ENCODE measurements at regions not wholly inside any gene's neighbourhood (a gene's known extent, or its start where the extent isn't known, plus 50 kb on each side); places are given as distances from the start of the nearest gene placed in this dataset.

DNA sequence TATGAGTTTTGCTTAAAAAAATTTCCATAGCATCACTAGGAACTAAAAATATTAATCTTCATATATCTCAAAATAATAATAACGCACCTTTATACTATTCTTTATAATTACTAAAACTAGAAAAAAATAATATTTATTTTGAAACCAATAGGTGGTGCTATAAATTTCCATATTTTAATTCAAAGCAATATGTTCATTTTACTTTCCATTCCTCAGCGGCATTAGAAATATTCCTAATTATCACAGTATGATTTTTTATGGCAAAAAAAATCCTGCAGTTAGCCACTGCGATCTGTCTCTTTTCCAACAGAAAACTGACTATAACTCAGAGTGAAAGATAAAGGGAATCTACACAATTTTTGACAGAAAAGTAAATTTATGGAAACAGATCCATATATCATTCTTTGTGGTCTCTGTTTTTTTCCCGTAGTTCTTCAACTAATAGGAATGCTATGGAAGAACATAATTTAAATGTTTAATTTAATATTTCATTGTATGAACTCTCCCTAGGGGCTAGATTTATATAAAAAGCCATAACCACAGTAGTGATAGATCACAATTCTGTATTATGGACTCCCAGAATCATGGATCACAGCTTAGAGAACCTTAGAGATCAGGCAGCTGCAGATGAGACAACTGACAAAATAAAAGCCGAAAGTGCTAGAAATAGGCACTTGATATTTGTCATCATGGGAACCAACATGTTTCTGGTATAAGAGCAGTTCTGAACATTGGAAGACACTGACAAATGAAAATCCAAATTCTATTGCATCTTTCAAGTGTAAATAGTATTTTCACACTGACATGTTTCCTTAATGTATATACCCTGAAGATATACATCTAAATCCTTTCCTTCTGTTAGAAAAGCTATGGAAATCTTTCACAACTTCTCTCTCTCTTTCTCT, 167.7 kb upstream of the MPDZ start:
- no peak overlapping the region for H2BK20ac ChIP-seq (ENCODE audit: low read depth, low read length, poor library complexity, severe bottlenecking)
- no peak overlapping the region for H3K23ac ChIP-seq (ENCODE audit: insufficient read length, low read depth, low read length)
- peaks cover 2% of the 10 kb centered on the region; the same call in 1 of the 2 replicates for H3K4me1 ChIP-seq (ENCODE audit: insufficient read depth, low read length)
- no peak overlapping the region for H2AK5ac ChIP-seq (ENCODE audit: insufficient read length, low read length)
- Mint-ChIP-seq H3K4me3 (no peak overlapping the region), H3K27me3 (ENCODE audit: low read depth) (no peaks in the 10 kb centered on the region), H3K9me3 (no peaks in the 10 kb centered on the region), H3K4me1 (peaks cover 22 to 24% of the 10 kb centered on the region in 2 experiments), H3K36me3 (ENCODE audit: insufficient read depth in 1 of 3, low read depth in 3 of 3) (no peaks in the 10 kb centered on the region), H3K27ac (no peak overlapping the region)
- no peak overlapping the region for H2AFZ ChIP-seq (ENCODE audit: low read length)
- no peak overlapping the region for H3K27ac ChIP-seq (ENCODE audit: insufficient read length, low read depth, low read length)
- H3K4ac ChIP-seq (ENCODE audit: low read depth, low read length), result no peak overlapping the region
- no peak overlapping the region for H3T11ph ChIP-seq (ENCODE audit: low read length)
- 100% methylated on average over 1 of the region's 5 CpGs for WGBS (ENCODE audit: extremely low coverage, insufficient read length, low lambda C conversion rate)
- H3K56ac ChIP-seq (ENCODE audit: insufficient read length, low read depth, low read length), result no peak overlapping the region
- H3K79me2 ChIP-seq (ENCODE audit: insufficient read depth, low read length), result no peaks in the 10 kb centered on the region
- TF ChIP-seq, protein P1, sequence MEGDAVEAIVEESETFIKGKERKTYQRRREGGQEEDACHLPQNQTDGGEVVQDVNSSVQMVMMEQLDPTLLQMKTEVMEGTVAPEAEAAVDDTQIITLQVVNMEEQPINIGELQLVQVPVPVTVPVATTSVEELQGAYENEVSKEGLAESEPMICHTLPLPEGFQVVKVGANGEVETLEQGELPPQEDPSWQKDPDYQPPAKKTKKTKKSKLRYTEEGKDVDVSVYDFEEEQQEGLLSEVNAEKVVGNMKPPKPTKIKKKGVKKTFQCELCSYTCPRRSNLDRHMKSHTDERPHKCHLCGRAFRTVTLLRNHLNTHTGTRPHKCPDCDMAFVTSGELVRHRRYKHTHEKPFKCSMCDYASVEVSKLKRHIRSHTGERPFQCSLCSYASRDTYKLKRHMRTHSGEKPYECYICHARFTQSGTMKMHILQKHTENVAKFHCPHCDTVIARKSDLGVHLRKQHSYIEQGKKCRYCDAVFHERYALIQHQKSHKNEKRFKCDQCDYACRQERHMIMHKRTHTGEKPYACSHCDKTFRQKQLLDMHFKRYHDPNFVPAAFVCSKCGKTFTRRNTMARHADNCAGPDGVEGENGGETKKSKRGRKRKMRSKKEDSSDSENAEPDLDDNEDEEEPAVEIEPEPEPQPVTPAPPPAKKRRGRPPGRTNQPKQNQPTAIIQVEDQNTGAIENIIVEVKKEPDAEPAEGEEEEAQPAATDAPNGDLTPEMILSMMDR (conservative IDR thresholded peaks at IDR 0.05), result no peak
- no peaks in the 10 kb centered on the region for H4K20me1 ChIP-seq (ENCODE audit: control insufficient read depth, insufficient read depth, insufficient read length)
- H4K91ac ChIP-seq (ENCODE audit: insufficient read length, low read depth, low read length), result no peak overlapping the region
- H3K18ac ChIP-seq (ENCODE audit: insufficient read length, low read depth, low read length), result no peak overlapping the region
- H2BK15ac ChIP-seq (ENCODE audit: low read depth, low read length), result no peak overlapping the region
- no peak overlapping the region for H2BK5ac ChIP-seq (ENCODE audit: insufficient read length, low read length)
- no peak overlapping the region for H3K9ac ChIP-seq (ENCODE audit: extremely low read depth, insufficient read length, low read length)
- H2BK120ac ChIP-seq (ENCODE audit: low read depth, low read length, poor library complexity, severe bottlenecking), result no peak overlapping the region
- no peak overlapping the region for H4K8ac ChIP-seq (replicated peaks; ENCODE audit: insufficient read length, low read depth, low read length)
- H3K79me1 ChIP-seq (ENCODE audit: insufficient read depth, low read depth, low read length, poor library complexity, severe bottlenecking), result no peaks in the 10 kb centered on the region
- H2BK12ac ChIP-seq (ENCODE audit: insufficient read length, low read depth, low read length), result no peak overlapping the region
- no peaks in the 10 kb centered on the region for H3K23me2 ChIP-seq (ENCODE audit: insufficient read length, low read depth, low read length, poor library complexity, severe bottlenecking)
- no peaks in the 10 kb centered on the region for H3K9me3 ChIP-seq (ENCODE audit: control insufficient read depth, low read depth, low read length)
- H3K4me2 ChIP-seq (ENCODE audit: insufficient read depth, insufficient read length, low read length), result no peak overlapping the region
- no peak overlapping the region for H3K14ac ChIP-seq (ENCODE audit: insufficient read depth, low read length)
- DNase-seq, result no peak
- no peak overlapping the region for H4K5ac ChIP-seq (ENCODE audit: insufficient read length, low read depth, low read length)
- no peaks in the 10 kb centered on the region for H3K27me3 ChIP-seq (ENCODE audit: insufficient read depth, low read length)
